GM19351 (cell line): ENCODE measurements at regions not wholly inside any gene's neighbourhood (a gene's known extent, or its start where the extent isn't known, plus 50 kb on each side); places are given as distances from the start of the nearest gene placed in this dataset.
"Not testable (repeated sequence)": the region's sequence is repeated elsewhere in the genome, so short reads cannot be mapped to it uniquely, and the experiment has no call there.

Experiments used
- ATAC-seq: cut with Tn5 transposase; IDR thresholded peaks from one replicate; pipeline ENCODE4 v1.9.1; 2021; ENCODE audit warnings: mild to moderate bottlenecking, moderate library complexity; ENCODE audit not compliant: unreplicated experiment

DNA sequence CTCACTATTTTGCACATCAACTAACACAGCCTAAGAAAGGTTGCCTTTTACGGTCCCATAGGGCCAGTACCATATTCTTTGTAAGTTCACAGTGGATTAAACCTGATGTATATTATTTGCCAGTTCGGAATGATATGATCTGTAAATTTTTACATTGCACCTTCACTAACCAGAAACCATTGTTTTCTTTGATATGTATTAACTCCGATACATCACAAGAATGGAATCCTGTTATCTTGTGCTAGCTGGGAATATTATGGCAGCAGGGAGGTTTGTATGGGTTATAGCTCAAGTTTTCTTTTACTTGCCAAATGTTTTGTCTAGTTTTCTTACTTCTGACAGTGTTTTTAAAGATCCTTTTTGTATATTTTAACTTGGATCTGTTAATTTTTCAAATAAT lies 51.4 kb upstream of the S1PR1 start:
- no peak for ATAC-seq

DNA sequence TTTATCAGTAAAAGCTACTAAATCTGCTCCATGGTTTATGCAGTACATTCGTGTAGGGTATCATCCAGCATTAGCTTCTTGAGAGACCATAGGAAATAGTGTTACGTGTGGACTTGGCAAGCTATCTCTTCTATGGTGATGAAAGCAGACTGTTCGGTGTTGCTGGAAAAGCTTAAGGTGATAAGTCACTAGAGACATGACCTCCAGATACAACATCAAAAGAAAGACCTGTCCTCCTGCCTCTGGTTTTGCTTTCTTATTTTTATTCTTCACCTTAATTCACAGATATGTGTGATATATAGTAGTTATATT lies 53.5 kb upstream of the S1PR1 start:
- ATAC-seq = no peak

DNA sequence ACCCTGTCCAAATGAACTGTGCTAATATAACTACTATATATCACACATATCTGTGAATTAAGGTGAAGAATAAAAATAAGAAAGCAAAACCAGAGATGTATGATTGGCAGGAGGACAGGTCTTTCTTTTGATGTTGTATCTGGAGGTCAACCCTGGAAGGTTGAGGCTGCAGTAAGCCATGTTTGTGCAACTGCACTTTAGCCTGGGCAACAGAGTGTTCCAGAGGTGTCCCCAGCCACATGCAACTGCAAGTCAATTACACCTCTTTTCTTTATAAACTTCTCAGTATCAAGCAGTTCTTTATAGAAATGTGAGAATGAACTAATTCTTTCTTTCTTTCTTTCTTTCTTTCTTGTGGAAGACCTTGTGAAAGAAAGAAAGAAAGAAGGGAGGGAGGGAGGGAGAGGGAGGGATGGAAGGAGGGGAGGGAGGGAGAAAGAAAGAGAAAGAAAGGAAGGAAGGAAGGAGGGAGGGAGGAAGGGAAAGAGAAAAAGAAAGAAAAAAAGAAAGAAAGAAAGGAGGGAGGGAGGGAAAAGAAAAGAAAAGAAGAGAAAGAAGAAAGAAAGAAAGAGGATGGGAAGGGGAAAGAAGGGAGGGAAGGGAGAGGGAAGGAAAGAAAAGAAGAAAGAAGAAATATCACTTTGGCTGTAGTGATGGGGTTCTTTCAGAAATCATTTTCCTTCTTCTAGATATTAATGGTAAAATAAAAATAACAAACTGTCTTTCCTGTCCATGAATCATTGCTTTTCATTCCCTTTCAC lies 54.0 kb upstream of the S1PR1 start:
- ATAC-seq = no peak

DNA sequence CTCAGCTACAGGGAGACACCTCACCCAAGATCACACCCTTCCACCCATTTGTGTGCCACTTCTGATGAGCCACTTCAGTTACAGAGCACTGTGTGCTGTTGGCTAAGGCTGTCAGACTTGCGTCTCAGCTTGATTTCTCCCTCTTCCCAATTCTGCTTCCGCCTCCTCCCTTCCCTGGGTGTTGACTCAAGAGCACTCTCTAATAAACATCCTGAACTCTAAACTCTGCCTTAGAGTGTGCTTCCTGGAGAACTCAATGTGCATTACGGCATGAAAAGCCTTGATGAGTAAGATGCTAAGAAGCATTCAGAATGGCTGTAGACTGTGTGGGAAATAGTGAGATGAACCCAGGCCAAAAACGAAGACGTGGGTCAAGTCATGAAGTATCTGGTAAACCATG lies 54.9 kb upstream of the S1PR1 start:
- ATAC-seq = no peak

DNA sequence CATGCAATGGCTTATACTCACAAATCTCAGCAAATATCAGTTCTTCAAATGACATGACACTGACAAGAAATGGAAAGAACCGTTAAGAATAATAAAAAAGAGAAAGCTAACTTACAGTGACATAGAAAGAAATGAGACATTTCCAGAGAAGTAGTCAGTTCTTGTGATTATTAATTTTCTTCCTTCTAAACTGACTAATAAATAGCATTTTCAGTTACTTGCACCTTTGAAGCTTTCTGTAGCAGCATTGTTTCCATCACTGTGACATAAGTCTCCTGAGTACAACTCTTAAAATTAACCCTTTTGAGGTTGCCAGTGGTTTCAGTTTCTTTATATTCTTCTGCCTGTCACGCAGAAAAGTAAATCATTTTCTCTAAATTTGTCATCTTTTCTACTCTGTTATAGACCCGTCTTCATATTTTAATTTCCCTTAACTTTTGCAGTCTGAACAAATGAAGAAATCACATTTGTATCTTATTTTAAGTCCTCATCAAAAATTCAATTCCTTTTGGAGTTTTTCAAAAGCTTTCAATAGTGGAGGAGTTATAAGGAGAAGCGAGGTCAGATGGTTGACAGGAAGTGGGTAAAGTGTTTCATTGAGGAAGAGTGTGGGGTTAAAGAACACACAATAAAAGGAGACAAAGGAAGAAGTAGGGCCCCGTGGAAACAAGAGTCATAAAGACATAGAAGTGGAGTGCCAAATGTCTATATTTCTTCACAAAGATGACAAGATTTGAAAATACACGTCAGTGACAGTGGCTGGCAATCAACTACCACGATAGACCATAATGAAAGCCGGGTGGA lies 57.9 kb upstream of the S1PR1 start:
- peak; percentile 93 for ATAC-seq

DNA sequence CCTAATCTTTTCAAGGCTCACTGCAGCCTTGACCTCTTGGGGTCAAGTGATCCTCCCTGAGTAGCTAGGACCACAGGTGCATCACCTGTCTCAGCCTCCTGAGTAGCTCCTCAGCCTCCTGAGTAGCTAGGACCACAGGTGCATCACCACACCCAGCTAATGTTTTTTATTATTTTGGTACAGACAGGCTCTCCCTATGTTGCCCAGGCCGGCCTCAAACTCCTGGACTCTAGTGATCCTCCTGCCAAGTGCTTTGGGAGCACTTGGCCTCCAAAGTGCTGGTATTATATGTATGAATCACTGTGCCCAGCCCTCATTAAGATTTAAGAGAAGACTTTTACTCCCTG lies 58.5 kb upstream of the S1PR1 start:
- no peak for ATAC-seq

DNA sequence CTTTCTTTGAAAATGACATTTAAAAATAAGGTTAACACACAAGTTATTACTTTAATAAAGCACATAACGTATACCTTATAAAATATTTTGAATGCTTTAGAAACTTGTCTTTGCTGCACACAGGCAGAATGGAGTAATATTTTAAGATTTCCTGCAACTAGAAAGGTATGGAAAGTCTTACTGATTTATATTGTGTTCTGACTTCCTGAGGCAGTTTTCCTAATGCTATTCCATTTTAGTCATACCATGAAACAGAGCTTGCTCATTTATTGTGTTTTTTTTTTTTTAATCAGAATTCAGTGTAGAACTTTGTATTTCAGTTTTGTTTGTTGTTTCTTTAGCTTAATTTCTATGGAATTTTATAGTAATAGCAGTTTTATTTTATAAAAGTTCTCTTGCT lies 60.9 kb upstream of the S1PR1 start:
- ATAC-seq = no peak

DNA sequence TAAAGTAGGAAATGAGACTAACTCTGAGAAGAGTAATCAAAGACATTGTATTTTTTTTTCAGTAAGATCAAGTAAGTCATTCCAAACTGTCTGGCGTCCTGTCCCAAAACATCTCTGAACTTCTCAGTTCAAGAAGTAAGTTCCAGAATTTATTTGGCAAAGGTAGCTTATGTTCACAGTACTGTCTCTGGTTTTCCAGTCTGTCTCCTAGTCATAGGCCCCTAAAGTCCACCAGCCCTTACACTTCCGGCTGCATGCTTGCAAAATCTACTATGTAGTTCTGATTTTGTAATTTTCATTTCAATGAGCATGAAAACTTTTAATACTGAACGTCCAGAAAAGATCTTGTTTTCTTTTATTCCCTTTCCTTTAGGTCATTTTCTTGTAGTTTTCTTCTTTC lies 61.4 kb upstream of the S1PR1 start:
- no peak for ATAC-seq

DNA sequence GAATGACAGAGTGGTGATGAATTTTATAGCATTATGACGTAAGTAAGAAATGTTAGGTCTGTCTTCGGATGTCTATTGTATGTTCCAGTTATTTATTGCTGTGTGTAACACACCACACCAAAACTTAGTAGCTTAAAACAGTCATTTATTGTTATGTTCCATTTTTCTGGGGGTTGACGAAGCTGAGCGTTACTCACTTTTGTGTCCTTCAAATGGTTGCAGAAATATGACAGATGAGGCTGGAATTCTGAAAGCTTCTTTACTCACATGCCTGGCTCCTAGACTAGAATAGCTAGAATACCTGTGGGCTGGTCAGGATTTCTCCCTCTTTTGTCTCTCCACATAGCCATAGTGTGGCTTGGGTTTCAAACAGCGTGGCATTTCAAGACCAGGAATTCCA lies 62.1 kb upstream of the S1PR1 start:
- no peak for ATAC-seq

DNA sequence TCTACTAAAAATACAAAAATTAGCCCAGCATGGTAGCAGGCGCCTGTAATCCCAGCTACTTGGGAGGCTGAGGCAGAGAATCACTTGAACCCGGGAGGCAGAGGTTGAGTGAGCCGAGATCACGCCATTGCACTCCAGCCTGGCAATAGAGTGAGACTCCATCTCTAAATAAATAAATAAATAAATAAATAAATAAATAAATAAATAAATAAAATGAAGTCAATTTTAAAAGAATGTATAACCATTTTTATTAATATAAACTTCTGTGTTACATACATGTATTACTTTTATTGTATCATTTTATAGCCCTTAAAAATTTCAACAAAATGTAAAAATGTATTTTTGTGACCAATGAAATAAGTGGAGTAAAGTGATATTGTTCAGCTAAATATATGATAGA lies 62.5 kb upstream of the S1PR1 start:
- ATAC-seq = not testable (repeated sequence)

DNA sequence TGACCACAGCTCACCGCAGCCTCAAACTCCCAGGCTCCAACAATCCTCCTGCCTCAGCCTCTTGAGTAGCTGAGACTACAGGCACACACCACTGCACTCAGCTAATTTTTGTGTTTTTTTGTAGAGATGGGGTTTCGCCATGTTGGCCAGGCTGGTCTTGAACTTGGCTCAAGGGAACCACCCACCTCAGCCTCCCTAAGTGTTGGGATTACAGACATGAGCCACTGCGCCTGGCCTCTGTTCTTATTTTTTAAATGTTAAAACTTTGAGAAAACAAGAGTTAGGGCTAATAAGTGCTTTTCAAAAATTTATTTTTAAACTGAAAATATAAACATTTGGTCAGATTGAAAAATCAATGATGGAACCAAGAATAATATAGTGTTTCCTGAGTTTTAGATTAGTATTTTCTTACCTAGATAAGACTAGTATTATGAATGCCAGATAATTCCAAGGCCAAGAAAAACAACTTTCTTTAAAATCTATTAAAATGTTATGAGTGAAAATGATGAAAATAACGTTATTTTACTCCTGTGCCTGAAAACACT lies 66.2 kb upstream of the S1PR1 start:
- ATAC-seq = no peak

DNA sequence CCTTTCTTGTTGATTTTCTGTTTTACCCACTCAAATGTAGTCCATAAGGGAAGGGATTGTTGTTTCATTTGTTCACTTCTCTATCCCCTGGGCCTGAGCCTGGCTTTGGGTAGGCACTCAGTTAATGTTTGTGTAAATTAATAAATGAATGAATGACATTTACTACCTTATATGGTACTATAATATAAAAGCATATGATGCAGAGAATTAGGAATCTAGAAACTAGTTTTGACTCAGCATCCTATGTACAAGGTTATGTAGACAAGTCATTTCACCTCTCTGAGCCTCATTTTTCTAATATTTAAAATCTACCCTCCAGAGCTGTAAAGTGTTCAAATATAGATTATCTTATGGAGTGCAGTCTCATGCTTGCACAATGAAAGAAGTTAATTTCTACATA lies 68.9 kb upstream of the S1PR1 start:
- ATAC-seq = peak; percentile 78

DNA sequence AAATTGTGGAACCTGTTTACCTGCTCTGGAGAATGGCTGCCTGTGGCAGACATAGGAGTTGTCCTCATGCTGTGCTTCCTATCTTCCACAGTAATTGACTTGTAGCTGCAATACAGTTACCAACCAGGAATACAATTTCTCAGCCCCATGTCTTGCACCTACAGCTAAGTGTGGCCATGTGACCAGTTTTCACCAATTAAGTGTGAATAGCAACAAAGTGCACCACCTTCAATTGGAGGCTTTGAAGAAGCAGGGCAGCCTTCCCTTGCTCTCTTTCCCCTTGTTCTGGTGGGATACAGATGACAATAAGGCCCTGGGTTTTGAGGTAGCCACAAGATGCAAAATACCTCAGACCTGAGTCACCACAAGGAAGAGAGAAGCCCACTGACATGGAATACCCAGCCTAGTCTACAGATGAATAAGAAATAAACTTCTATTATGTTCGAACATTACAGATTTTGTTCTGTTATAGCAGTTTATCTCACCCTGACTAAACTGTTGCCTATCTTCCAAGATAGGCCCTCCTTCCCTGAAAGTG lies 70.2 kb upstream of the S1PR1 start:
- no peak for ATAC-seq

DNA sequence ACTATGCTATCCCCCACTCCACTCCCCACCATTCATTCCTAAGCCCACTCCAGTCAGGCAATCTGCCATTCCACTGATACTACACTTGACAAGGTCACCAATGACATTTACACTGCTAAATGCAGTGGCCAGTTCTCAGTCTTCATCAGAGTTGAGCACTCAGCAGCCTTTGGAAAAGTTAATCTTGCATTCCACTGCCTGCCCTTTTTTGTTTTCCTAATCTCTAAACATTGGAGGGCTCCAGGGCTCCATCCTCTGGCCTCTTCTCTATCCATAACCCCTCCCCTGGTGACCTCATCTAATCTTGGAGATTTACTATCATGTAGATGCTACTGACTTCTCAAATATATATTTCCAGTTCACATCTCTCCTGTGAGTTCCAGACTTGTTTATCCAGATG lies 70.9 kb upstream of the S1PR1 start:
- ATAC-seq = no peak

DNA sequence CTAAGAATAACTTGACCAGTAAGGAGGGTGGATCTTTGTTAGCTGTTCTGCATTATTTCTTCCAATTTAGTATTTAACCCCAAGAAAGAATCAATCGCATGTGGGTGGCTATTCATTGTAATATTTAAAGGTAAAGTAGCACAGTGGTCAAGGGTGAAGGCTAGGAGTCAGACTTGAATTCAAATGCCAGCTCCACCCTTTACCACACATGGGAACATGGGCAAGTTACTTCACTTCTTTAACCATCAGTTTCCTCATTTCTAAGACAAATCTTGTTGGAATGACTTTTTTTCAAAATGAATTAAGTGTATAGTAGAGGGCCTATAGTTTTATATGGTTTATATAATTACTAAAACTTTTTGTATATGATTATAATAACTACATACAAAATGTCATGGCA lies 71.3 kb upstream of the S1PR1 start:
- ATAC-seq = no peak

DNA sequence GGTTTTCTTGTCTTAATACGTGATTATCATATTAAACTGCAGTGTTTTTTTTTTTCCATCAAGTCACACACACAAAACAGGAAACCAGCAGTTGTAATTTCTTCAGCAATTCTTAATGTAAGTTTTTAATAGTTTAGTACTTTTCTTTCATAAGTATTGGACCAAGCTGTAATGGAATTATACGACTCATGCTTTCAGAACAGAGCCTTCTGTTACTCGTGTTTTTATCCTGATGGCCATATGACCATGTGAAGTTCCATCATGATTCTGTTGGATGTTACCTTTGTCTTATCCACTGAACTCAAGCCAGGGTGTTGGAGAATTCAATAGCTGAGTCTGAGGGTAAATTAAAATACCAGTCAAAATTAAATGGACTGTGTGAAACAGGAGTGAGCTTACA lies 72.0 kb upstream of the S1PR1 start:
- no peak for ATAC-seq

DNA sequence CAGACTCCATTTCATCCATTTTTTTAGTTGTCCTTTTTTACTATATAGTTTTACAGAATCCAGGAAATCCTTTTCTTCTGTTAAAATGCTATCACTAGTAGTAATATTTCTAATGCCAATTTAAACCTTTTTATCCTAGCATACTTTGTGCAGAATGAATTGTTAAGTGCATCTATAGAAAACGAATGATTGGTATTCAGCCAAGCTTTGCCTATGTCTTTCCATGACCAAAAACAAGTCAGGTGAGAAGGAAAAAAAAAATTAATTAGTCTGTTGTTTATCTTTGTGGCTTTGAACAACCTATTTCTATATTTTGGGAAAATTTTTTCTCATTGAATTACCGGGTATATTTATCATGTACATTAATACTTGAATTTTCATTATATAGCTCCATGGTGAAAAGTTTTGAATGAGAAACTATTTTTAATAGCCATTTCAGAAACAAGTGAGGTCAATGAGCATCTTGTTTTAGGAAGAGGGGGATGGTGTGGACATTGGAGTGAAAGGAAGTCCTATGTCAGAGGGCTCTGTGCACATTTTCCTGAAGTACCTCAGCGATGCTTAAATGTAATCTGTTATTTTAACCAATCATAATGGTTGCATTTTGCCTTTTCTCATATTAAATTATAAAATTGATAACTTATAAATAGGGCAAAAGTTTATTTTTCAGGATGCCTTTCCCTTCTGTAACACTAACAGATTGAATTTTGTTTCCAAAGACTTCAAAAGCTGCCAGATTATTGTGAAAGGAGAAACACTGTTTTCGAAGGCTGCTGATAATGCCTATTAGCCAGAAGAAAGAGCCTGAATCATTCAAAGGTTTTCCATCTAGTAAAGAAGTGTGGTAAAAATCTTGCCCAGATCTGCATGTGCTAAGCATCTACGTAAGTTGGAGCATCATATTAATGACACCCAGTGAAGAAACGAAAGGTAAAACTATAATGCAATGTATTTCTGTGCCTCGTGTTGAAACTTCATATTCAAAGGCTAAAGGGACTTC lies 73.8 kb upstream of the S1PR1 start:
- no peak for ATAC-seq

DNA sequence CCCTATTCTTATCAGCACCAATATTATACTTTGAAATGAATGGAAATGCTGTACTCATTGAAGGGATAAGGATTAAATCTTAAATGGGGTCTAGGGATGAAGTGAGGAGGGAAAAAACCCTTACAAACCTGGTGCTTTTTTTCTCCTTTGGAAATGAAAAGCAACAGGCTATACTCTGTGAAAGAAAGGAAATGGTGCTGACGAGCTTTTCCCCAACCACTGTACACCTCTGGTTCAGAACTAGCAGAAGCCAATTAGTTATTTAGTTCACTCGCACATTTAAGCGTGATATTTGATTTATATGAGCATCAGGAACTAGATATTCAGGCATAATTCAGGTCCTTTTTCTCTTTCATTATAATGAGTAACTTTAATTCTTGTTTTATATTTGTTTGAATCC lies 74.5 kb upstream of the S1PR1 start:
- no peak for ATAC-seq

DNA sequence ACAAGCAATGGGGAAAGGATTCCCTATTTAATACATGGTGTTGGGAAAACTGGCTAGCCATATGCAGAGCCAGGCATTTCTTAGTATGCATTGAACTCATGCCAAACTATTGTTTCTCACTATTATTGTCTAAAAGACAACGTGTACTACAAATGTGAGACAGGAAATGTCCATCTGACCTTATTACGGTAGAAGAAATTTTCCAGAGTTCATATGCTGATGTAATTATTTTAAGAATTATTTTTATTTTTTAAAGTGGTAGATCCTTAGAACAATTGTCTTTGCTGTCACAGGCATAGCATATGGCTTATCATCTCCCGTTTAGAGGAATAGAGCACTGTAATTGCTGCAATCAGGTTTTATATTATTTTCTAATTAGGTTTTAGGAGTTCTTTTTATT lies 75.2 kb upstream of the S1PR1 start:
- ATAC-seq = no peak

DNA sequence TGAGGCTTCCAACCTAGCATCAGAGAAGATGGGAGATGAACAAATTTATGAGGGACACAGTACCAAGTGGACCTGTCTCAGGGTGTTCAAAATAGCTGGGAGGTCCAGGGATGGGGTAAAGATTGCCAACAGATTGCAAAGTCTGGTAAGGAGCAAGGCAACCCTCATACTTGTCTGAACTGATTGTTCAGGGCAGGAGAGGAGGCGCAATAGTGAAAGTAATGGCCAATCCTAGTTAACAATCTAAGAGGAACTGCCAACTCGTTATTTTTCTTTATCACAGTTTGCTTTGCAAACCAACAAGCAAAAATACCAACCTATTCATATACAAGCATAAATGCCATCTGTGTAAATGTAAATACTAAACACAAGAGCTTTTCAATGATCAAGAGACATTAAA lies 78.4 kb upstream of the S1PR1 start:
- ATAC-seq = no peak

DNA sequence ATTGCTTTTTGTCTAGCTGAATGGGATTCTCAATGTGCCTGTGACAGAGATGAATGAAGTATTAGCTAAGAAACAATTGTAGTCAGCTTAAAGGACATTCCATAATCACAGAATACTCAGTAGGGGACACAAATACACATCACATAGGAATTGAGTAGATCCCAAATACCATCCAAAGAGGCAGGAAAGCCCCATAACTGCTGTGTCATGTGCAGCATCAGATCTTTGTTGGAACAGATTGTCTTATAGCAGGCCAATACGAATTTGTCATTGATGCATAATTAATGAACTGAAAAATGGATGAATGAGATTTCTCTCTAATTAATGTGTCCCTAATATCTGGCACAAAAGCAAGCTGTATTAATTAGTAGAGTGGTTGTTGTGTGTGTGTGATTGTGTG lies 82.3 kb upstream of the S1PR1 start:
- ATAC-seq = no peak
